ENCODE measurements at regions not wholly inside any gene's neighbourhood (a gene's known extent, or its start where the extent isn't known, plus 50 kb on each side); places are given as distances from the start of the nearest gene placed in this dataset.

DNA sequence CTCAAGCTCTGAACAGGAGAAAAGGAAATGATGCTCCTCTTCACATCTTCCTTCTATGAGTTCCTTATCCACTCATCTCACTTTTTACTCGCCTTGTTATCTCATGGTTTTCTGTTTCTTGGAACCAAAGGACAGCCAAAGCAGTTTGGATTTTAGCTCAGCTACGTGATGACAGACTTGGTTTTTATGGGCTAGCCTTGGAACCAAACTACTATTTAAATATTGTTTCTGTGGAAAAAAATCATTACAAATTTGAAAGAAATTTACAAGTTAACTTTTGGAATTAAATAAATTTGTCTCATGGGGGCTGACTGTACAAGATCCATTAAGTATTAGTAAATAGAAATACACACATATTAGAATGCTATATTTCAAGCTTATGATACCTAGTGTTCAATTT is 727.8 kb upstream of the FANCL start:
- no peaks in the 10 kb centered on the region for H3K27me3 ChIP-seq (ENCODE audit: insufficient read depth, low read depth, low read length)
- no peak overlapping the region for H3K4me2 ChIP-seq (ENCODE audit: low read length)
- no peak overlapping the region for H3K9ac ChIP-seq (ENCODE audit: low read length)
- H4K20me1 ChIP-seq (ENCODE audit: insufficient read depth), result no peaks in the 10 kb centered on the region
- H3K79me2 ChIP-seq (replicated peaks; ENCODE audit: insufficient read depth, low read length), result no peaks in the 10 kb centered on the region
- H3K36me3 ChIP-seq (ENCODE audit: insufficient read depth, low read length), result no peaks in the 10 kb centered on the region
- TF ChIP-seq TAF1 (IDR thresholded peaks at IDR 0.05; ENCODE audit: low read depth) (no peak), EP300 (conservative IDR thresholded peaks at IDR 0.05; ENCODE audit: poor library complexity, severe bottlenecking) (no peak), POLR2AphosphoS5 (IDR thresholded peaks at IDR 0.05) (no peak), MXI1 (conservative IDR thresholded peaks at IDR 0.05; ENCODE audit: poor library complexity, severe bottlenecking) (no peak), SMC3 (conservative IDR thresholded peaks at IDR 0.05; ENCODE audit: poor library complexity) (no peak), EZH2 (IDR thresholded peaks at IDR 0.05; ENCODE audit: borderline replicate concordance, insufficient read depth, low read length, poor library complexity, severe bottlenecking) (no peak), RAD21 (conservative IDR thresholded peaks at IDR 0.05) (no peak)
- TF ChIP-seq, protein P1, sequence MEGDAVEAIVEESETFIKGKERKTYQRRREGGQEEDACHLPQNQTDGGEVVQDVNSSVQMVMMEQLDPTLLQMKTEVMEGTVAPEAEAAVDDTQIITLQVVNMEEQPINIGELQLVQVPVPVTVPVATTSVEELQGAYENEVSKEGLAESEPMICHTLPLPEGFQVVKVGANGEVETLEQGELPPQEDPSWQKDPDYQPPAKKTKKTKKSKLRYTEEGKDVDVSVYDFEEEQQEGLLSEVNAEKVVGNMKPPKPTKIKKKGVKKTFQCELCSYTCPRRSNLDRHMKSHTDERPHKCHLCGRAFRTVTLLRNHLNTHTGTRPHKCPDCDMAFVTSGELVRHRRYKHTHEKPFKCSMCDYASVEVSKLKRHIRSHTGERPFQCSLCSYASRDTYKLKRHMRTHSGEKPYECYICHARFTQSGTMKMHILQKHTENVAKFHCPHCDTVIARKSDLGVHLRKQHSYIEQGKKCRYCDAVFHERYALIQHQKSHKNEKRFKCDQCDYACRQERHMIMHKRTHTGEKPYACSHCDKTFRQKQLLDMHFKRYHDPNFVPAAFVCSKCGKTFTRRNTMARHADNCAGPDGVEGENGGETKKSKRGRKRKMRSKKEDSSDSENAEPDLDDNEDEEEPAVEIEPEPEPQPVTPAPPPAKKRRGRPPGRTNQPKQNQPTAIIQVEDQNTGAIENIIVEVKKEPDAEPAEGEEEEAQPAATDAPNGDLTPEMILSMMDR (IDR thresholded peaks at IDR 0.05; ENCODE audit: poor library complexity, severe bottlenecking), result no peak
- TF ChIP-seq, protein P2, sequence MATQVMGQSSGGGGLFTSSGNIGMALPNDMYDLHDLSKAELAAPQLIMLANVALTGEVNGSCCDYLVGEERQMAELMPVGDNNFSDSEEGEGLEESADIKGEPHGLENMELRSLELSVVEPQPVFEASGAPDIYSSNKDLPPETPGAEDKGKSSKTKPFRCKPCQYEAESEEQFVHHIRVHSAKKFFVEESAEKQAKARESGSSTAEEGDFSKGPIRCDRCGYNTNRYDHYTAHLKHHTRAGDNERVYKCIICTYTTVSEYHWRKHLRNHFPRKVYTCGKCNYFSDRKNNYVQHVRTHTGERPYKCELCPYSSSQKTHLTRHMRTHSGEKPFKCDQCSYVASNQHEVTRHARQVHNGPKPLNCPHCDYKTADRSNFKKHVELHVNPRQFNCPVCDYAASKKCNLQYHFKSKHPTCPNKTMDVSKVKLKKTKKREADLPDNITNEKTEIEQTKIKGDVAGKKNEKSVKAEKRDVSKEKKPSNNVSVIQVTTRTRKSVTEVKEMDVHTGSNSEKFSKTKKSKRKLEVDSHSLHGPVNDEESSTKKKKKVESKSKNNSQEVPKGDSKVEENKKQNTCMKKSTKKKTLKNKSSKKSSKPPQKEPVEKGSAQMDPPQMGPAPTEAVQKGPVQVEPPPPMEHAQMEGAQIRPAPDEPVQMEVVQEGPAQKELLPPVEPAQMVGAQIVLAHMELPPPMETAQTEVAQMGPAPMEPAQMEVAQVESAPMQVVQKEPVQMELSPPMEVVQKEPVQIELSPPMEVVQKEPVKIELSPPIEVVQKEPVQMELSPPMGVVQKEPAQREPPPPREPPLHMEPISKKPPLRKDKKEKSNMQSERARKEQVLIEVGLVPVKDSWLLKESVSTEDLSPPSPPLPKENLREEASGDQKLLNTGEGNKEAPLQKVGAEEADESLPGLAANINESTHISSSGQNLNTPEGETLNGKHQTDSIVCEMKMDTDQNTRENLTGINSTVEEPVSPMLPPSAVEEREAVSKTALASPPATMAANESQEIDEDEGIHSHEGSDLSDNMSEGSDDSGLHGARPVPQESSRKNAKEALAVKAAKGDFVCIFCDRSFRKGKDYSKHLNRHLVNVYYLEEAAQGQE (IDR thresholded peaks at IDR 0.05; ENCODE audit: borderline replicate concordance), result no peak
- H3K4me3 ChIP-seq (ENCODE audit: low read length), result no peak overlapping the region
- no peaks in the 10 kb centered on the region for H3K9me2 ChIP-seq (ENCODE audit: insufficient read depth, low read length)
- H3F3A ChIP-seq (ENCODE audit: insufficient read depth, low read length, poor library complexity, severe bottlenecking), result no peaks in the 10 kb centered on the region
- no peak overlapping the region for H2AFZ ChIP-seq (ENCODE audit: low read depth, low read length)
- H3K27ac ChIP-seq (ENCODE audit: low read length), result no peak overlapping the region
- no peaks in the 10 kb centered on the region for H3K9me3 ChIP-seq (ENCODE audit: low read length)

DNA sequence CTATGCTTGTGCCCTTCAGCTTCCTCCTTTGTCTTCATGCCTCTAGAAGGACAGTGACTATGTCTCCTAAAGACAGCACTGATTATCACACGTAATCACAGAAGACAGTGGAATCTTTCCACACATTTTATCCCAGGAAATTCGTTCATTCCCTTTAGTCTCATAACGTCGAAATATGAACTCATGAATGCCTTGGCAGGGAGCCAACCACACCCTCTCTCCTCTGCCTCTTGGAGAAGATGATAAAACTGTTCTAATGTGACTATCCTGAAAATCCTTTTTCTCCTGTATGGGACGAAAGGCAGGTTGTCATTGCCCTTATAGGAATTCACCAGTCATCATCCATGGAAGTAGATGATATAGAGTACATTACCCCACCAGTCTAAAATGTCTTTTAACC is 726.6 kb upstream of the FANCL start:
- TF ChIP-seq EP300 (conservative IDR thresholded peaks at IDR 0.05; ENCODE audit: poor library complexity, severe bottlenecking) (no peak), RAD21 (conservative IDR thresholded peaks at IDR 0.05) (no peak), SMC3 (conservative IDR thresholded peaks at IDR 0.05; ENCODE audit: poor library complexity) (no peak)
- TF ChIP-seq, protein P2 (IDR thresholded peaks at IDR 0.05; ENCODE audit: borderline replicate concordance), result no peak
- no peaks in the 10 kb centered on the region for H3F3A ChIP-seq (ENCODE audit: insufficient read depth, low read length, poor library complexity, severe bottlenecking)
- no peak overlapping the region for H3K9ac ChIP-seq (ENCODE audit: low read length)
- H3K9me2 ChIP-seq (ENCODE audit: insufficient read depth, low read length), result no peaks in the 10 kb centered on the region
- H3K9me3 ChIP-seq (ENCODE audit: low read length), result no peaks in the 10 kb centered on the region
- no peak overlapping the region for H3K4me3 ChIP-seq (ENCODE audit: low read length)
- no peak overlapping the region for H2AFZ ChIP-seq (ENCODE audit: low read depth, low read length)
- no peak overlapping the region for H3K27ac ChIP-seq (ENCODE audit: low read length)
- no peaks in the 10 kb centered on the region for H3K27me3 ChIP-seq (ENCODE audit: insufficient read depth, low read depth, low read length)
- H4K20me1 ChIP-seq (ENCODE audit: insufficient read depth), result no peaks in the 10 kb centered on the region
- H3K36me3 ChIP-seq (ENCODE audit: insufficient read depth, low read length), result no peaks in the 10 kb centered on the region
- no peak overlapping the region for H3K4me2 ChIP-seq (ENCODE audit: low read length)
- no peaks in the 10 kb centered on the region for H3K79me2 ChIP-seq (replicated peaks; ENCODE audit: insufficient read depth, low read length)
